SU-DHL-6 (cell line): ENCODE measurements at regions not wholly inside any gene's neighbourhood (a gene's known extent, or its start where the extent isn't known, plus 50 kb on each side); places are given as distances from the start of the nearest gene placed in this dataset.
"Not testable (repeated sequence)": the region's sequence is repeated elsewhere in the genome, so short reads cannot be mapped to it uniquely, and the experiment has no call there.

Source experiments
- H2AFZ ChIP-seq: fragments of 200-600 bp; sonication (generic); 2 replicates; pipeline ENCODE4 v1.6.1; 2014; ENCODE audit warnings: low read depth, mild to moderate bottlenecking, moderate library complexity, mixed read lengths, antibody characterized with exemption, low read length; ENCODE audit not compliant: severe bottlenecking
- H3F3A ChIP-seq: fragments of 200-600 bp; shearing (Covaris generic); 2 replicates; pipeline ENCODE4 v1.6.0; 2016; ENCODE audit warnings: antibody characterized with exemption, mild to moderate bottlenecking; ENCODE audit not compliant: insufficient read depth
- H3K27ac ChIP-seq: fragments of 200-600 bp; sonication (generic); 2 replicates; pipeline ENCODE4 v1.5.1; 2016; ENCODE audit warnings: low read depth, mild to moderate bottlenecking, low read length, moderate library complexity, mixed read lengths
- H3K27me3 ChIP-seq: fragments of 200-600 bp; sonication (generic), shearing (Covaris generic); 2 replicates; pipeline ENCODE4 v1.6.0; 2014; ENCODE audit warnings: mild to moderate bottlenecking, low read length
- H3K36me3 ChIP-seq: fragments of 200-600 bp; sonication (generic); 2 replicates; pipeline ENCODE4 v1.6.1; 2014; ENCODE audit warnings: mild to moderate bottlenecking, low read length, mixed read lengths
- H3K4me2 ChIP-seq: fragments of 300-600, 200-600 bp; shearing (Covaris generic), sonication (generic); 2 replicates; pipeline ENCODE4 v1.6.0; 2014; ENCODE audit warnings: low read length, low read depth, mild to moderate bottlenecking; ENCODE audit not compliant: poor library complexity, severe bottlenecking
- H3K4me3 ChIP-seq: fragments of 200-600 bp; sonication (generic); 2 replicates; pipeline ENCODE4 v1.5.1; 2014; ENCODE audit warnings: antibody characterized with exemption, low read length, mild to moderate bottlenecking, mixed read lengths; ENCODE audit not compliant: insufficient read depth, poor library complexity, severe bottlenecking
- H3K79me2 ChIP-seq: fragments of 200-600 bp; sonication (generic); 2 replicates; pipeline ENCODE4 v1.6.1; 2014; ENCODE audit warnings: mild to moderate bottlenecking, low read length, moderate library complexity; ENCODE audit not compliant: insufficient read depth
- H3K9ac ChIP-seq: fragments of 200-600 bp; sonication (generic); 2 replicates; pipeline ENCODE4 v1.7.0; 2014; ENCODE audit warnings: mild to moderate bottlenecking, low read length
- H3K9me2 ChIP-seq: fragments of 200-600 bp; sonication (generic); replicated peaks from 2 replicates; pipeline ENCODE4 v1.6.1; 2014; ENCODE audit warnings: low read length; ENCODE audit not compliant: insufficient read depth
- H3K9me3 ChIP-seq: fragments of 200-600 bp; sonication (generic); 2 replicates; pipeline ENCODE4 v1.6.1; 2014; ENCODE audit warnings: low read length, mixed read lengths; ENCODE audit not compliant: insufficient read depth
- H4K20me1 ChIP-seq: fragments of 200-600 bp; sonication (generic); 2 replicates; pipeline ENCODE4 v1.6.1; 2014; ENCODE audit warnings: low read depth, mild to moderate bottlenecking, antibody characterized with exemption, low read length, moderate library complexity, mixed read lengths
- CTCF ChIP-seq: fragments of 200-600 bp; sonication (generic); IDR thresholded peaks from one replicate; pipeline ENCODE4 v1.5.1; 2017; ENCODE audit warnings: antibody characterized with exemption, mild to moderate bottlenecking, low read length, moderate library complexity; ENCODE audit not compliant: insufficient read depth, poor library complexity, severe bottlenecking
- EZH2phosphoT487 ChIP-seq: fragments of 200-600 bp; sonication (generic), shearing (Covaris generic); conservative IDR thresholded peaks from 2 replicates; pipeline ENCODE4 v1.6.1; 2018; ENCODE audit warnings: mild to moderate bottlenecking, antibody characterized with exemption, low read length, moderate library complexity, mixed read lengths

GRCh38 chr7:115208710-115209560, 287.0 kb downstream of the MDFIC start:
- no peak overlapping the region for H3K27ac ChIP-seq
- H3K9ac ChIP-seq, result no peak overlapping the region
- H2AFZ ChIP-seq, result no peak overlapping the region
- no peaks in the 10 kb centered on the region; the same call in 1 of the 2 replicates for H3K9me2 ChIP-seq
- no peak overlapping the region for H3K4me2 ChIP-seq
- no peak overlapping the region for H3K4me3 ChIP-seq
- H3K27me3 ChIP-seq, result no peaks in the 10 kb centered on the region
- no peaks in the 10 kb centered on the region for H3K79me2 ChIP-seq
- H3F3A ChIP-seq, result no peaks in the 10 kb centered on the region
- no peaks in the 10 kb centered on the region for H3K9me3 ChIP-seq
- H3K36me3 ChIP-seq, result no peaks in the 10 kb centered on the region
- TF ChIP-seq CTCF (no peak), EZH2phosphoT487 (no peak)
- no peaks in the 10 kb centered on the region for H4K20me1 ChIP-seq

GRCh38 chr7:115206374-115206773, 284.5 kb downstream of the MDFIC start:
- H2AFZ ChIP-seq, H4K20me1 ChIP-seq, H3K9me2 ChIP-seq, H3K9me3 ChIP-seq, H3K9ac ChIP-seq, H3K4me2 ChIP-seq, H3K27ac ChIP-seq, H3F3A ChIP-seq, H3K79me2 ChIP-seq, H3K27me3 ChIP-seq, H3K36me3 ChIP-seq, H3K4me3 ChIP-seq: not testable (repeated sequence)

- Histone ChIP-seq H2AFZ (no peak overlapping the region), H3K9ac (no peak overlapping the region), H3K36me3 (no peaks in the 10 kb centered on the region), H3K79me2 (no peaks in the 10 kb centered on the region), H3K9me2 (no peaks in the 10 kb centered on the region), H3K9me3 (no peaks in the 10 kb centered on the region), H3K27ac (no peak overlapping the region), H3F3A (no peaks in the 10 kb centered on the region), H3K4me2 (no peak overlapping the region), H3K4me3 (no peak overlapping the region), H4K20me1 (no peaks in the 10 kb centered on the region), H3K27me3 (no peaks in the 10 kb centered on the region)
- TF ChIP-seq CTCF, result no peak
Measured at GRCh38 chr7:115198143-115198542, 276.2 kb downstream of the MDFIC start.

GRCh38 chr7:115195208-115195607, 273.3 kb downstream of the MDFIC start:
- H3K79me2 ChIP-seq, result no peaks in the 10 kb centered on the region
- H4K20me1 ChIP-seq, result no peaks in the 10 kb centered on the region
- H2AFZ ChIP-seq, result no peak overlapping the region
- H3K9me2 ChIP-seq, result no peaks in the 10 kb centered on the region
- no peak overlapping the region for H3K9ac ChIP-seq
- TF ChIP-seq EZH2phosphoT487 (no peak), CTCF (no peak)
- H3K27me3 ChIP-seq, result no peaks in the 10 kb centered on the region
- no peak overlapping the region for H3K4me2 ChIP-seq
- H3K4me3 ChIP-seq, result no peak overlapping the region
- H3F3A ChIP-seq, result no peaks in the 10 kb centered on the region
- no peak overlapping the region for H3K27ac ChIP-seq
- no peaks in the 10 kb centered on the region for H3K9me3 ChIP-seq
- no peaks in the 10 kb centered on the region for H3K36me3 ChIP-seq
